Prostate gland (tissue), 2 donors: ENCODE measurements at regions not wholly inside any gene's neighbourhood (a gene's known extent, or its start where the extent isn't known, plus 50 kb on each side); places are given as distances from the start of the nearest gene placed in this dataset.

Experiments used
- POLR2A ChIP-seq: fragments of 450-650 bp; IDR thresholded peaks from one replicate; pipeline ENCODE4 v1.6.1; 2016; ENCODE audit warnings: antibody characterized with exemption, mild to moderate bottlenecking
- POLR2AphosphoS5 ChIP-seq: sonication (generic); formaldehyde crosslinking; IDR thresholded peaks from one replicate; pipeline ENCODE4 v1.6.1; 2017; ENCODE audit warnings: antibody characterized with exemption
- TF ChIP-seq, protein P1 (sequence below), 4 experiments: fragments of 200-600 bp in 2 of 4; fragments of 450-650 bp in 2 of 4; sonication (generic) in 2 of 4; IDR thresholded peaks; 1 replicate in 3 of 4; 2 replicates in 1 of 4; pipeline ENCODE4 v1.5.1; 2016 to 2019; ENCODE audit warnings: antibody characterized with exemption in 4 of 4, mild to moderate bottlenecking in 2 of 4, moderate library complexity in 2 of 4

DNA sequence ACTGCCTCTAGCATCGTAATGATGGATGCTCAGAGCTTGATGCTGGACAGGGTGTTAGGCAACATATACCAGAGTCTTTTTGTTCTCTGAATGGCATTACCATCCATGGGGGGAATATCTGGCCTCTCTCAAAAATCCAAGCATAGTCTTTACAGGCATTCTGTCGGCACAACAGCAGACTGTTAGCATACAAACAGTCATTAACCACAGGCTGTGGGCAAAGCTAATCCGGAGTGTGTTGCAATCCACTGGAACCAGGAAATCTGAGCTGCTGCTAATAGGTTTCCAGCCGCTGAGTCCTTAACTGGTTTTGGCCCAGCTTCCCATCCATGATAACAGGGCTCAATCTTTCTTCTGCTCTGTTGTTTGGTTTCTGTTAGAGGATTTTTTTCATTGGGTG lies 371.9 kb downstream of the HS3ST3B1 start:
- TF ChIP-seq, protein P1, sequence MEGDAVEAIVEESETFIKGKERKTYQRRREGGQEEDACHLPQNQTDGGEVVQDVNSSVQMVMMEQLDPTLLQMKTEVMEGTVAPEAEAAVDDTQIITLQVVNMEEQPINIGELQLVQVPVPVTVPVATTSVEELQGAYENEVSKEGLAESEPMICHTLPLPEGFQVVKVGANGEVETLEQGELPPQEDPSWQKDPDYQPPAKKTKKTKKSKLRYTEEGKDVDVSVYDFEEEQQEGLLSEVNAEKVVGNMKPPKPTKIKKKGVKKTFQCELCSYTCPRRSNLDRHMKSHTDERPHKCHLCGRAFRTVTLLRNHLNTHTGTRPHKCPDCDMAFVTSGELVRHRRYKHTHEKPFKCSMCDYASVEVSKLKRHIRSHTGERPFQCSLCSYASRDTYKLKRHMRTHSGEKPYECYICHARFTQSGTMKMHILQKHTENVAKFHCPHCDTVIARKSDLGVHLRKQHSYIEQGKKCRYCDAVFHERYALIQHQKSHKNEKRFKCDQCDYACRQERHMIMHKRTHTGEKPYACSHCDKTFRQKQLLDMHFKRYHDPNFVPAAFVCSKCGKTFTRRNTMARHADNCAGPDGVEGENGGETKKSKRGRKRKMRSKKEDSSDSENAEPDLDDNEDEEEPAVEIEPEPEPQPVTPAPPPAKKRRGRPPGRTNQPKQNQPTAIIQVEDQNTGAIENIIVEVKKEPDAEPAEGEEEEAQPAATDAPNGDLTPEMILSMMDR (IDR thresholded peaks at IDR 0.05) = no peak
- no peak for TF ChIP-seq POLR2A
- TF ChIP-seq POLR2AphosphoS5 = no peak
